Thymus (tissue), 11 donors: ENCODE measurements at regions not wholly inside any gene's neighbourhood (a gene's known extent, or its start where the extent isn't known, plus 50 kb on each side); places are given as distances from the start of the nearest gene placed in this dataset.

Experiments used
- DNase-seq, 9 donors: peaks; one replicate each; pipeline ENCODE4 v3.0.0-alpha.2; 2013; ENCODE audit warnings: low spot score in 9 of 9, low read depth in 6 of 9, missing footprints in 1 of 9
- H3K27ac ChIP-seq, 2 donors: one replicate each; pipeline ENCODE4 v1.5.1; 2013; ENCODE audit warnings: control low read depth in 1 of 2, low read depth in 1 of 2, low read length in 1 of 2, mild to moderate bottlenecking in 1 of 2, moderate library complexity in 1 of 2
- H3K27me3 ChIP-seq, 2 donors: one replicate each; pipeline ENCODE4 v1.5.1; 2013; ENCODE audit warnings: low read length in 1 of 2; ENCODE audit not compliant: control insufficient read depth in 2 of 2, insufficient read depth in 1 of 2
- H3K36me3 ChIP-seq, 2 donors: one replicate each; pipeline ENCODE4 v1.5.1; 2013; ENCODE audit warnings: low read length in 1 of 2, mild to moderate bottlenecking in 1 of 2, moderate library complexity in 1 of 2; ENCODE audit not compliant: control insufficient read depth in 2 of 2, insufficient read depth in 2 of 2
- H3K4me1 ChIP-seq, 2 donors: one replicate each; pipeline ENCODE4 v1.5.1; 2013; ENCODE audit warnings: low read length in 2 of 2; ENCODE audit not compliant: control insufficient read depth in 2 of 2, insufficient read depth in 2 of 2
- H3K4me3 ChIP-seq, 2 donors: one replicate each; pipeline ENCODE4 v1.5.1; 2013; ENCODE audit warnings: low read length in 2 of 2, control low read depth in 1 of 2, mild to moderate bottlenecking in 1 of 2
- H3K9me3 ChIP-seq, 2 donors: one replicate each; pipeline ENCODE4 v1.5.1; 2013; ENCODE audit warnings: low read length in 1 of 2, mild to moderate bottlenecking in 1 of 2; ENCODE audit not compliant: control insufficient read depth in 2 of 2, insufficient read depth in 1 of 2
- WGBS: extraction: QIAGEN DNeasy Blood & Tissue Kit; methylation state at CpG from one replicate; pipeline ENCODE4 v1.1.7; 2013; 5-methylcytosine and 5-hydroxymethylcytosine counted together
- donor health status: healthy.

GRCh38 chr14:44383636-44384035, 123.4 kb downstream of the FSCB start:
- Histone ChIP-seq H3K4me1 (no peaks in the 10 kb centered on the region), H3K4me3 (no peak overlapping the region), H3K27me3 (no peaks in the 10 kb centered on the region), H3K9me3 (peaks cover 0 to 15% of the 10 kb centered on the region in 2 donors), H3K36me3 (no peaks in the 10 kb centered on the region), H3K27ac (no peak overlapping the region)
- DNase-seq = no peak

- Histone ChIP-seq H3K4me3 (no peak overlapping the region), H3K36me3 (no peaks in the 10 kb centered on the region), H3K4me1 (no peaks in the 10 kb centered on the region), H3K9me3 (peaks cover 0 to 10% of the 10 kb centered on the region in 2 donors), H3K27me3 (no peaks in the 10 kb centered on the region), H3K27ac (no peak overlapping the region)
- DNase-seq = no peak
- 77% methylated on average over 5 of the region's 5 CpGs for WGBS
These were observed 127.6 kb downstream of the FSCB start for GRCh38 chr14:44379292-44379977.

DNA sequence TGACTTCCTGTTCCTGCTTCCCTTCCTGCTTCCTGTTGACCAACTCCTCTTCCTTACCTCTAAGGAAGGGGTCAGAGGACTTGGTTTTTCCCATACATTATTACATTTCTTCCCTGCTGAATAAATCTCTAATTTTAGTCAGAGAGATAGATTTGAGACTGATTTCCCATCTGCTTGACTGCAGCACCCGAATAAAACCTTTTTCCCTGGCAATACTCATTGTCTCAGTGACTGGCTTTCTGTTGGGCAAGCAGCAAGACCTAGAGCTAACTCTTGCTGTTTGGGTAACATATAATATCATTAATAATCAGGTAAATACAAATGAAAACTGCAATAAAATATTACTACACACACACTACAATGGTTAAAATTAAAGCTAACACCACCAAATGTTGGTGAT, 132.2 kb downstream of the FSCB start:
- DNase-seq = no peak
- H3K27ac ChIP-seq = no peak overlapping the region
- H3K4me3 ChIP-seq = no peak overlapping the region
- peaks cover 0 to 8% of the 10 kb centered on the region in 2 donors for H3K9me3 ChIP-seq
- WGBS = 82% methylated on average over 1 of the region's 1 CpG
- H3K4me1 ChIP-seq = no peaks in the 10 kb centered on the region
- no peaks in the 10 kb centered on the region for H3K36me3 ChIP-seq
- H3K27me3 ChIP-seq = no peaks in the 10 kb centered on the region

DNA sequence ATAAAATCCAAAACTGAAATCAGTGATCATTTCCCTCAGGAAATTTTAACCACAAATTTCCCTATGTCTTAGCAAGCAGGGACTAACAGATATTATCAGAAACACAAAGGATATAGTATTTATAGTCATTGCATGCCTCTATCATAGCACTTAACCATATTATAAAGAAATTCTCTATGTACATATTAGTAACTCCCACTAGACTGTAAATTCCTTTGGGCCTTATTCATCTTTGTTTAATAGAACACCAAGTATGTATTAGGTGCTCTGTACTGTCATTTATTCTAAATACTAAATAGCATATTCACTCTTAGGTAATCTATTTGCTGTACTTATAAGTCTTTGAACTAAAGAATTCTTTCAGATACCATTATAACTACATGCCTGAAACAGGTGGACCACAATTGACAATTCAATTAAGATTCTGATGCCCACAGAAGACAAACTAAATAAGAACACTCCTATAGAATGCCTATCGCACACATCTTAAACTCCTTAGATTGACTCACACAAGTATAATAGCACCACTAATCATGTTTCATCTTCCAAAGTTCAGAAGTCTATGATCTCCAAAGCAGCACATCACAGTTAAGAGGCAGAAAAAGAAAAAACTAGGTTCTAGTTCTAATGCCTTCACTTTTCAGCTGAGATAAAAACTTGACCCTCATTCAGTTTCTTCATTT, 134.1 kb downstream of the FSCB start:
- no peak overlapping the region for H3K4me3 ChIP-seq
- no peaks in the 10 kb centered on the region for H3K4me1 ChIP-seq
- no peak overlapping the region for H3K27ac ChIP-seq
- DNase-seq = no peak
- WGBS = 98% methylated on average over 1 of the region's 1 CpG
- H3K9me3 ChIP-seq = peaks cover 0 to 8% of the 10 kb centered on the region in 2 donors
- H3K36me3 ChIP-seq = no peaks in the 10 kb centered on the region
- H3K27me3 ChIP-seq = no peaks in the 10 kb centered on the region

DNA sequence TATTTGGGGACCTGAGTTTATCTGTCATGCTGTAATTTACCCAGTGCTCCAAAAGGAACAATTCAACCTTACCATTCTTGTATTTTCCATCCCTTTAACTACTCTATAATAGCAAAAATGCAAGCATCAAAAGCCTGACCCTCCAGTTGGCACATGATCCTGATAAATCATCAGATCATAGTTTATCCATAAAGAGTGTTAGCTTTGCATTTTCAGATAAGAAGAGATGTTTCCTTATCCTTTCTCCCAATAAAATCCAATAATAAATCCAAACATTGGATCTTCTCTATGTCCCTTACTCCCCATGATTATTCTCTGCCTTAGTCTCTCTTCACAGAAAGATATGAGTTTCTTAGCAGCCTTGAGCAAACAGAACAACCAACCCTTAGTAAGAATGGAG, 134.9 kb downstream of the FSCB start:
- no peaks in the 10 kb centered on the region for H3K4me1 ChIP-seq
- no peaks in the 10 kb centered on the region for H3K36me3 ChIP-seq
- no peak overlapping the region for H3K27ac ChIP-seq
- peaks cover 0 to 8% of the 10 kb centered on the region in 2 donors for H3K9me3 ChIP-seq
- no peak overlapping the region for H3K4me3 ChIP-seq
- no peaks in the 10 kb centered on the region for H3K27me3 ChIP-seq
- no peak for DNase-seq

DNA sequence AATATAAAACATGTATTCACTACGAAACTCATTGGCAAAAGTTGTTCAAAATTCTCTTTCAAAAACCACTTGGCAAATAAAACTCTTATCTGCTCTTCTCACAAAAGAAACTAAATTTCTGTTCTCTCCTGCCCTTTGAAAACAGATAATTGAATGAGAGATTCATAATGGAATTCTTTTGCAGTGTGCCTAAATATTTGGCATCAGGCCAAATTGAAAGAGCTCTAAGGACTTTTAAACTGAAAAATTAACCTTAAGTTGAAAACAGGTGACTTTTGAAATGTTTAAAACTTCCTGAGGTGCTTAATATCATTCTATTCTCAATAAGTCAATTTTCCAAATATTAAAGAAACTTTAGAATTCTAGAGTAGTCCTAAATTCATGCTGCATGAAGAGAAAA, 136.4 kb downstream of the FSCB start:
- WGBS = 78% methylated on average over 1 of the region's 1 CpG
- H3K9me3 ChIP-seq = no peaks in the 10 kb centered on the region
- no peaks in the 10 kb centered on the region for H3K36me3 ChIP-seq
- H3K4me3 ChIP-seq = no peak overlapping the region
- H3K4me1 ChIP-seq = no peaks in the 10 kb centered on the region
- no peak overlapping the region for H3K27ac ChIP-seq
- DNase-seq = no peak
- H3K27me3 ChIP-seq = no peaks in the 10 kb centered on the region

- H3K9me3 ChIP-seq = no peaks in the 10 kb centered on the region
- DNase-seq = no peak
- no peak overlapping the region for H3K27ac ChIP-seq
- no peaks in the 10 kb centered on the region for H3K36me3 ChIP-seq
- no peaks in the 10 kb centered on the region for H3K4me1 ChIP-seq
- H3K4me3 ChIP-seq = no peak overlapping the region
- H3K27me3 ChIP-seq = no peaks in the 10 kb centered on the region
These were observed 137.5 kb downstream of the FSCB start for GRCh38 chr14:44369401-44370123.

DNA sequence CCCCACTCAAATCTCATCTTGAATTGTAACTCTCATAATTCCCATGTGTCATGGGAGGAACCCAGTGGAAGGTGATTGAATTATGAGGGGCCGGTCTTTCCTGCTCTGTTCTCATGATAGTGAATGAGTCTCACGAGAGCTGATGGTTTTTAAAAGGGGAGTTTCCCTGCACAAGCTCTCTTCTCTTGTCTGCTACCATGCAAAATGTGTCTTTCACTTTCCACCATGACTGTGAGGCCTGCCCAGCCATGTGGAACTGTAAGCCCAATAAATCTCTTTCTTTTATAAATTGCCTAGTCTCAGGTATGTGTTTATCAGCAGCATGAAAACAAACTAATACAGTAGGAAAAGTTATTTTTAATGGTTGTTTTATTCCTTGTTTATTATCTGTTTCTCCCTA, 146.0 kb downstream of the FSCB start:
- no peak overlapping the region for H3K4me3 ChIP-seq

GRCh38 chr14:44353805-44354204, 153.3 kb downstream of the FSCB start:
- DNase-seq = no peak
- Histone ChIP-seq H3K27ac (no peak overlapping the region), H3K9me3 (peaks cover 0 to 4% of the 10 kb centered on the region in 2 donors), H3K4me1 (no peaks in the 10 kb centered on the region), H3K36me3 (no peaks in the 10 kb centered on the region), H3K27me3 (no peaks in the 10 kb centered on the region), H3K4me3 (no peak overlapping the region)
- WGBS = 93% methylated on average over 3 of the region's 3 CpGs

More for the DNA sequence above, 146.0 kb downstream of the FSCB start:
- no peaks in the 10 kb centered on the region for H3K27me3 ChIP-seq
- no peak overlapping the region for H3K27ac ChIP-seq
- DNase-seq = no peak
- H3K36me3 ChIP-seq = no peaks in the 10 kb centered on the region
- 80% methylated on average over 2 of the region's 2 CpGs for WGBS
- H3K4me1 ChIP-seq = no peaks in the 10 kb centered on the region
- peaks cover 0 to 6% of the 10 kb centered on the region in 2 donors for H3K9me3 ChIP-seq
